Astrocyte (in vitro differentiated cells and primary cell): ENCODE measurements at regions not wholly inside any gene's neighbourhood (a gene's known extent, or its start where the extent isn't known, plus 50 kb on each side); places are given as distances from the start of the nearest gene placed in this dataset.

ENCODE experiments used
- CTCF ChIP-seq: IDR thresholded peaks from 2 replicates; pipeline ENCODE4 v1.5.1; 2011; ENCODE audit warnings: low read depth, mild to moderate bottlenecking, inconsistent platforms, low read length, moderate library complexity; ENCODE audit not compliant: insufficient read depth
- EZH2 ChIP-seq: IDR thresholded peaks from 2 replicates; pipeline ENCODE4 v1.6.1; 2012; ENCODE audit warnings: mild to moderate bottlenecking, low read length, inconsistent platforms; ENCODE audit not compliant: insufficient read depth

- TF ChIP-seq CTCF: no peak
- no peak for TF ChIP-seq EZH2
Observed at GRCh38 chr12:34198924-34199323, 176.6 kb downstream of the ALG10 start.
